ENCODE measurements at regions not wholly inside any gene's neighbourhood (a gene's known extent, or its start where the extent isn't known, plus 50 kb on each side); places are given as distances from the start of the nearest gene placed in this dataset.

- H3K27ac ChIP-seq = no peak overlapping the region
- no peaks in the 10 kb centered on the region for H3K9me3 ChIP-seq
- ATAC-seq (ENCODE audit: insufficient number of reproducible peaks, low FRiP score, low read depth) (no peak), DNase-seq (ENCODE audit: low spot score) (no peak)
- H3K4me1 ChIP-seq (ENCODE audit: control insufficient read depth in 1 of 2, low read depth in 2 of 2) = no peaks in the 10 kb centered on the region
- no peak overlapping the region for H3K4me3 ChIP-seq
- TF ChIP-seq CTCF (IDR thresholded peaks at IDR 0.05) = no peak
- no peaks in the 10 kb centered on the region for H3K36me3 ChIP-seq
- no peaks in the 10 kb centered on the region for H3K27me3 ChIP-seq (replicated peaks; ENCODE audit: insufficient read depth)
These were observed 300.4 kb upstream of the FANCL start for GRCh38 chr2:58541511-58541910.

GRCh38 chr2:58540681-58541080 is 299.6 kb upstream of the FANCL start:
- H3K9me3 ChIP-seq = no peaks in the 10 kb centered on the region
- H3K27me3 ChIP-seq (replicated peaks; ENCODE audit: insufficient read depth) = no peaks in the 10 kb centered on the region
- H3K4me1 ChIP-seq (ENCODE audit: control insufficient read depth in 1 of 2, low read depth in 2 of 2) = no peaks in the 10 kb centered on the region
- ATAC-seq (ENCODE audit: insufficient number of reproducible peaks, low FRiP score, low read depth) (no peak), DNase-seq (ENCODE audit: low spot score) (no peak)
- TF ChIP-seq CTCF (IDR thresholded peaks at IDR 0.05) = no peak
- no peak overlapping the region for H3K27ac ChIP-seq
- H3K4me3 ChIP-seq = no peak overlapping the region
- no peaks in the 10 kb centered on the region for H3K36me3 ChIP-seq

GRCh38 chr2:58539973-58540372 is 298.8 kb upstream of the FANCL start:
- Histone ChIP-seq H3K36me3 (no peaks in the 10 kb centered on the region), H3K27ac (no peak overlapping the region), H3K4me1 (ENCODE audit: control insufficient read depth in 1 of 2, low read depth in 2 of 2) (no peaks in the 10 kb centered on the region), H3K4me3 (no peak overlapping the region), H3K9me3 (no peaks in the 10 kb centered on the region), H3K27me3 (replicated peaks; ENCODE audit: insufficient read depth) (no peaks in the 10 kb centered on the region)
- no peak for ATAC-seq (ENCODE audit: insufficient number of reproducible peaks, low FRiP score, low read depth)
- DNase-seq (ENCODE audit: low spot score) = no peak
- no peak for TF ChIP-seq CTCF (IDR thresholded peaks at IDR 0.05)

GRCh38 chr2:58535990-58536389 is 294.9 kb upstream of the FANCL start:
- H3K9me3 ChIP-seq = no peaks in the 10 kb centered on the region
- no peaks in the 10 kb centered on the region for H3K36me3 ChIP-seq
- H3K27ac ChIP-seq = no peak overlapping the region
- ATAC-seq (ENCODE audit: insufficient number of reproducible peaks, low FRiP score, low read depth) (no peak), DNase-seq (ENCODE audit: low spot score) (no peak)
- H3K4me3 ChIP-seq = no peak overlapping the region
- TF ChIP-seq CTCF (IDR thresholded peaks at IDR 0.05) = no peak
- no peaks in the 10 kb centered on the region for H3K4me1 ChIP-seq (ENCODE audit: control insufficient read depth in 1 of 2, low read depth in 2 of 2)
- H3K27me3 ChIP-seq (replicated peaks; ENCODE audit: insufficient read depth) = no peaks in the 10 kb centered on the region

GRCh38 chr2:58535182-58535581 is 294.1 kb upstream of the FANCL start:
- Histone ChIP-seq H3K36me3 (no peaks in the 10 kb centered on the region), H3K9me3 (no peaks in the 10 kb centered on the region), H3K27me3 (replicated peaks; ENCODE audit: insufficient read depth) (no peaks in the 10 kb centered on the region), H3K4me1 (ENCODE audit: control insufficient read depth in 1 of 2, low read depth in 2 of 2) (no peaks in the 10 kb centered on the region), H3K4me3 (no peak overlapping the region), H3K27ac (no peak overlapping the region)
- DNase-seq (ENCODE audit: low spot score) (no peak), ATAC-seq (ENCODE audit: insufficient number of reproducible peaks, low FRiP score, low read depth) (no peak)
- no peak for TF ChIP-seq CTCF (IDR thresholded peaks at IDR 0.05)
